DND-41 (cell line): ENCODE measurements at regions not wholly inside any gene's neighbourhood (a gene's known extent, or its start where the extent isn't known, plus 50 kb on each side); places are given as distances from the start of the nearest gene placed in this dataset.
"Not testable (repeated sequence)": the region's sequence is repeated elsewhere in the genome, so short reads cannot be mapped to it uniquely, and the experiment has no call there.

Source experiments
- CTCF ChIP-seq: IDR thresholded peaks from 2 replicates; pipeline ENCODE4 v1.5.1; 2012; ENCODE audit warnings: borderline replicate concordance, low read length, moderate library complexity, mild to moderate bottlenecking; ENCODE audit not compliant: poor library complexity, severe bottlenecking; ENCODE audit errors: extremely low read depth
- EZH2 ChIP-seq: IDR thresholded peaks from 3 replicates; pipeline ENCODE4 v1.6.1; 2012; ENCODE audit warnings: borderline replicate concordance, low read depth, mild to moderate bottlenecking, moderate library complexity, low read length, inconsistent platforms; ENCODE audit not compliant: severe bottlenecking

- not testable (repeated sequence) for TF ChIP-seq CTCF, EZH2
These were observed 111.9 kb downstream of the LSMEM1 start for GRCh38 chr7:112592565-112593263.
